H1 (cell line): ENCODE measurements at regions not wholly inside any gene's neighbourhood (a gene's known extent, or its start where the extent isn't known, plus 50 kb on each side); places are given as distances from the start of the nearest gene placed in this dataset.

ENCODE experiments used
- CTCF ChIA-PET: fragments of 300-600 bp; sonication (Branson Sonifier 250); formaldehyde crosslinking; loops from one replicate; lab custom pipeline; 2021; ENCODE audit not compliant: partially characterized antibody; lab: Charles Lee
- POLR2A ChIA-PET: fragments of 300-600 bp; sonication (Branson Sonifier 250); formaldehyde crosslinking; loops from one replicate; lab custom pipeline; 2021; ENCODE audit warnings: inconsistent platforms; ENCODE audit not compliant: partially characterized antibody; lab: Charles Lee
- DNase-seq, 2 experiments: peaks; one replicate each; pipeline versions ENCODE4 v3.0.0 to v3.0.0-alpha.2; 2010 to 2022; ENCODE audit warnings: low spot score in 2 of 2, low read depth in 1 of 2, mixed read lengths in 1 of 2
- FAIRE-seq: peaks from 2 replicates; lab custom pipeline; 2011; peaks lifted over from hg19 to GRCh38; lab: Jason Lieb, UNC
- H2AFZ ChIP-seq: 2 replicates; pipeline ENCODE4 v1.8.1; 2012; ENCODE audit warnings: low read length, inconsistent platforms
- H2AK5ac ChIP-seq: 2 replicates; pipeline ENCODE4 v1.6.1; 2013; ENCODE audit warnings: low read depth, low read length
- H2BK120ac ChIP-seq: replicated peaks from 2 replicates; pipeline ENCODE3; 2013; ENCODE audit warnings: low read depth, low read length, inconsistent platforms
- H2BK12ac ChIP-seq: 2 replicates; pipeline ENCODE4 v1.6.1; 2013; ENCODE audit warnings: low read depth, low read length
- H2BK15ac ChIP-seq: 2 replicates; pipeline ENCODE4 v1.6.1; 2013; ENCODE audit warnings: low read length
- H2BK20ac ChIP-seq: 2 replicates; pipeline ENCODE4 v1.6.1; 2013; ENCODE audit warnings: low read length
- H2BK5ac ChIP-seq: 2 replicates; pipeline ENCODE4 v1.6.1; 2013; ENCODE audit warnings: low read depth, low read length
- H3K14ac ChIP-seq: 2 replicates; pipeline ENCODE4 v1.6.1; 2013; ENCODE audit warnings: inconsistent platforms; ENCODE audit not compliant: insufficient read length
- H3K18ac ChIP-seq: 2 replicates; pipeline ENCODE4 v1.6.1; 2013; ENCODE audit warnings: low read length; ENCODE audit errors: extremely low read depth
- H3K23ac ChIP-seq: 2 replicates; pipeline ENCODE4 v1.6.1; 2013; ENCODE audit warnings: inconsistent platforms; ENCODE audit not compliant: insufficient read length
- H3K23me2 ChIP-seq: 2 replicates; pipeline ENCODE4 v1.6.1; 2013; ENCODE audit warnings: low read depth, low read length
- H3K27ac ChIP-seq: 2 replicates; pipeline ENCODE4 v1.6.1; 2011; ENCODE audit warnings: low read depth, low read length, inconsistent platforms
- H3K27me3 ChIP-seq, 4 experiments: replicated peaks in 1 of 4; 1 replicate in 1 of 4; 2 replicates in 3 of 4; pipeline versions ENCODE4 v1.6.1 to v1.8.1; 2011 to 2013; ENCODE audit warnings: low read length in 3 of 4, mild to moderate bottlenecking in 3 of 4, inconsistent platforms in 2 of 4, mixed read lengths in 2 of 4, moderate library complexity in 1 of 4; ENCODE audit not compliant: control insufficient read depth in 3 of 4, insufficient read depth in 3 of 4; ENCODE audit errors: extremely low read depth in 1 of 4
- H3K36me3 ChIP-seq, 4 experiments: 2 replicates each; pipeline versions ENCODE4 v1.6.1 to v1.8.1; 2011 to 2013; ENCODE audit warnings: mild to moderate bottlenecking in 4 of 4, low read length in 3 of 4, moderate library complexity in 2 of 4, control low read depth in 1 of 4, inconsistent platforms in 1 of 4; ENCODE audit not compliant: insufficient read depth in 4 of 4, control insufficient read depth in 2 of 4
- H3K4ac ChIP-seq: replicated peaks from 2 replicates; pipeline ENCODE3; 2013; ENCODE audit warnings: low read length, low read depth, mixed read lengths, inconsistent platforms; ENCODE audit not compliant: insufficient read length
- H3K4me1 ChIP-seq, 4 experiments: replicated peaks in 1 of 4; 1 replicate in 1 of 4; 2 replicates in 3 of 4; pipeline versions ENCODE4 v1.6.1 to v1.8.1; 2011 to 2013; ENCODE audit warnings: low read length in 3 of 4, inconsistent platforms in 2 of 4, mixed read lengths in 1 of 4; ENCODE audit not compliant: insufficient read depth in 4 of 4, control insufficient read depth in 3 of 4
- H3K4me2 ChIP-seq, 2 experiments: 2 replicates each; pipeline versions ENCODE4 v1.6.1 to v1.8.1; 2011 to 2013; ENCODE audit warnings: low read depth in 2 of 2, low read length in 2 of 2, control low read depth in 1 of 2, inconsistent platforms in 1 of 2, mild to moderate bottlenecking in 1 of 2; ENCODE audit not compliant: insufficient read depth in 1 of 2
- H3K4me3 ChIP-seq, 4 experiments: fragments of 200-600, 300-600 bp in 1 of 4; sonication (generic), shearing (Covaris generic), sonication (Bioruptor Twin) in 1 of 4; 2 replicates each; pipeline versions ENCODE4 v1.5.1 to v1.8.1; 2011 to 2016; ENCODE audit warnings: low read length in 4 of 4, low read depth in 3 of 4, control low read depth in 2 of 4, inconsistent platforms in 2 of 4, mild to moderate bottlenecking in 2 of 4, mixed read lengths in 1 of 4, moderate library complexity in 1 of 4; ENCODE audit not compliant: insufficient read depth in 2 of 4; ENCODE audit errors: extremely low read depth in 1 of 4
- H3K56ac ChIP-seq: replicated peaks from 2 replicates; pipeline ENCODE3; 2013; ENCODE audit warnings: low read depth, mild to moderate bottlenecking, mixed read lengths, low read length, inconsistent platforms; ENCODE audit not compliant: insufficient read length
- H3K79me1 ChIP-seq: 2 replicates; pipeline ENCODE4 v1.6.1; 2013; ENCODE audit warnings: low read depth, low read length, control low read depth
- H3K79me2 ChIP-seq, 2 experiments: 2 replicates each; pipeline versions ENCODE4 v1.6.1 to v1.8.1; 2012 to 2013; ENCODE audit warnings: low read length in 2 of 2, mild to moderate bottlenecking in 2 of 2, inconsistent platforms in 1 of 2; ENCODE audit not compliant: insufficient read depth in 2 of 2, control insufficient read depth in 1 of 2
- H3K9ac ChIP-seq, 4 experiments: replicated peaks in 1 of 4; 1 replicate in 1 of 4; 2 replicates in 3 of 4; pipeline versions ENCODE4 v1.6.1 to v1.8.1; 2011 to 2013; ENCODE audit warnings: low read depth in 3 of 4, low read length in 3 of 4, control low read depth in 2 of 4, mild to moderate bottlenecking in 2 of 4, moderate library complexity in 2 of 4, inconsistent platforms in 1 of 4; ENCODE audit errors: extremely low read depth in 1 of 4
- H3K9me3 ChIP-seq, 2 experiments: 2 replicates each; pipeline versions ENCODE4 v1.6.1 to v1.8.1; 2012 to 2013; ENCODE audit warnings: mild to moderate bottlenecking in 2 of 2, moderate library complexity in 2 of 2, control low read depth in 1 of 2, inconsistent platforms in 1 of 2, low read depth in 1 of 2, low read length in 1 of 2, mixed read lengths in 1 of 2; ENCODE audit not compliant: insufficient read depth in 2 of 2
- H4K20me1 ChIP-seq, 2 experiments: replicated peaks in 1 of 2; 2 replicates each; pipeline versions ENCODE3 to v1.8.1; 2011 to 2013; ENCODE audit warnings: inconsistent platforms in 2 of 2, low read length in 2 of 2, mild to moderate bottlenecking in 1 of 2; ENCODE audit not compliant: insufficient read depth in 2 of 2, control insufficient read depth in 1 of 2
- H4K5ac ChIP-seq: 2 replicates; pipeline ENCODE4 v1.6.1; 2013; ENCODE audit warnings: low read length, low read depth, mixed read lengths, inconsistent platforms; ENCODE audit not compliant: insufficient read length
- H4K8ac ChIP-seq: 2 replicates; pipeline ENCODE4 v1.8.0; 2013; ENCODE audit warnings: mild to moderate bottlenecking, moderate library complexity, low read length, inconsistent platforms; ENCODE audit not compliant: insufficient read depth; ENCODE audit errors: extremely low read depth
- H4K91ac ChIP-seq: replicated peaks from 2 replicates; pipeline ENCODE3; 2013; ENCODE audit warnings: low read length, mixed read lengths, inconsistent platforms; ENCODE audit not compliant: insufficient read length
- GTF2F1 ChIP-seq: IDR thresholded peaks from 2 replicates; pipeline ENCODE4 v1.6.1; 2012; ENCODE audit warnings: low read depth, low read length, improper control_type of control experiment, borderline replicate concordance
- JUND ChIP-seq: IDR thresholded peaks from 2 replicates; pipeline ENCODE4 v1.6.1; 2011; ENCODE audit warnings: mild to moderate bottlenecking, improper control_type of control experiment, low read length
- NANOG ChIP-seq: IDR thresholded peaks from 2 replicates; pipeline ENCODE4 v1.6.1; 2011; ENCODE audit warnings: low read length, low read depth, mild to moderate bottlenecking, inconsistent platforms; ENCODE audit not compliant: insufficient read depth, poor library complexity, severe bottlenecking
- TAF1 ChIP-seq: IDR thresholded peaks from 2 replicates; pipeline ENCODE4 v1.6.1; 2011; ENCODE audit warnings: mild to moderate bottlenecking, low read depth, low read length
- WGBS, 2 experiments: shearing (Covaris generic) in 1 of 2; methylation state at CpG; one replicate each; pipeline versions ENCODE4 v1.1.6 to v1.1.7; 2013 to 2015; ENCODE audit warnings: low lambda C conversion rate in 2 of 2, mixed read lengths in 2 of 2, inconsistent platforms in 1 of 2, low coverage in 1 of 2, missing lambda C conversion rate in 1 of 2; ENCODE audit not compliant: insufficient replicate concordance in 2 of 2, insufficient coverage in 1 of 2, insufficient read length in 1 of 2; ENCODE audit errors: extremely low coverage in 1 of 2, missing lambda C conversion rate in 1 of 2; 5-methylcytosine and 5-hydroxymethylcytosine counted together

DNA sequence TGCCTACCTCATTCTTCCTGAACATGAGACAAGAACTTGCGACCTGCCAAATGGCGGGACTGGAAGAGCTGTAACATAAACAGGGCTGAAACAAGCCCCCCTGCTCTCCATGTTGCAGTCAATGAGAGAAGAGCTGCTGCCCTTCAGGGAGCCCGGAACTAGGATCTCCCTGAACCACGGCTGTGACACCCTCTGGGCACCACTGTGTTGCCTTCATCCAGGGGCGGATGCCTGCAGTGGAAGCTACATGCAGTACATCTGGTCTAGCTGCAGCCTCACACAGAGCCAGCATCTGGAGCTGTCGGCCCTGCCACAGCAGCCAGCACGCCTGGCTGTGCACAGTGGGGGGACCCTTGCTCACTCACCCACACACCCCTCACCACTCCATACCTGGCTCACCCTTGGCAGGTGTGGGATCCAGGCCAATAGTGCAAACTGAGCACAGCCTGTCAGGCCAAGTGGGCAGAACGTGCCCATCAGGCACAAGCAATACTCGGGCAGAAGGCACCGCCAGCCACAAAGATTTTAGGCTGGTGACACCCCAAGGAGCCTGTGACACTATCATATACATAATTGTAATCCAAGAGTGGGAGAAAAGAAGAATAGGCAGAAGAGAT is 451.3 kb downstream of the HTR1B start:
- FAIRE-seq: no peak
- POLR2A ChIA-PET: no interaction called here
- whole genome bisulfite sequencing, 2 experiments: 90% methylated on average over 10 of the region's 10 CpGs; no CpG with 5 or more reads in 1 of the 2 experiments

More for the DNA sequence above, 451.3 kb downstream of the HTR1B start:
- Histone ChIP-seq H2AFZ (no peak overlapping the region), H4K20me1 (no peaks in the 10 kb centered on the region), H2BK5ac (no peak overlapping the region), H2BK12ac (no peak overlapping the region), H3K79me1 (no peaks in the 10 kb centered on the region), H3K23ac (no peak overlapping the region), H4K8ac (no peak overlapping the region), H3K27me3 (no peaks in the 10 kb centered on the region), H3K9me3 (no peaks in the 10 kb centered on the region), H3K4me3 (no peak overlapping the region), H3K79me2 (no peaks in the 10 kb centered on the region), H3K4me1 (no peaks in the 10 kb centered on the region; a peak in 1 of 7 replicates), H3K4ac (no peak overlapping the region), H3K27ac (no peak overlapping the region), H3K18ac (no peak overlapping the region), H3K4me2 (no peak overlapping the region), H4K5ac (no peak overlapping the region), H2BK15ac (no peak overlapping the region), H3K56ac (no peak overlapping the region), H3K23me2 (no peaks in the 10 kb centered on the region), H3K14ac (no peak overlapping the region), H2BK20ac (no peak overlapping the region), H2BK120ac (no peak overlapping the region), H3K9ac (no peak overlapping the region), H4K91ac (no peak overlapping the region), H2AK5ac (no peak overlapping the region), H3K36me3 (no peaks in the 10 kb centered on the region)
- CTCF ChIA-PET: interaction anchor here (0.7 kb wide), 1 partner anchor 11 kb away, joined by 3 read pairs; no protein-coding TSS in a partner anchor
- no peak for DNase-seq
- TF ChIP-seq JUND (no peak), GTF2F1 (no peak), NANOG (no peak), TAF1 (no peak)
